IMR-90 (cell line): ENCODE measurements at regions not wholly inside any gene's neighbourhood (a gene's known extent, or its start where the extent isn't known, plus 50 kb on each side); places are given as distances from the start of the nearest gene placed in this dataset.

ENCODE experiments used
- ATAC-seq: fragments of 200-7000 bp; cut with Tn5 transposase; 2 replicates; pipeline ENCODE4 v1.9.1; 2020; ENCODE audit warnings: low read depth, mild to moderate bottlenecking, moderate library complexity
- BruUV-seq: library from RNA; stranded (reverse); fragments of 400-500 nt; replicated peaks from 2 replicates; lab custom pipeline; 2021; lab: Mats Ljungman, UMichigan
- CTCF ChIA-PET: fragments of 300-600 bp; formaldehyde crosslinking; extraction: SDS; loops from one replicate; lab custom pipeline; 2021; ENCODE audit warnings: antibody characterized with exemption; lab: Yijun Ruan, JAX
- POLR2A ChIA-PET: fragments of 300-600 bp; sonication (Branson Sonifier 250); formaldehyde crosslinking; loops from one replicate; lab custom pipeline; 2022; ENCODE audit warnings: antibody characterized with exemption; ENCODE audit not compliant: unreplicated experiment; lab: Charles Lee
- DNase-seq: peaks from one replicate; pipeline ENCODE4 v3.0.0; 2013
- H2AFZ ChIP-seq: replicated peaks from 2 replicates; pipeline ENCODE3; 2013; ENCODE audit warnings: low read length, mild to moderate bottlenecking; ENCODE audit not compliant: poor library complexity
- H2AK5ac ChIP-seq: 2 replicates; pipeline ENCODE4 v1.6.1; 2013; ENCODE audit warnings: low read depth, low read length, inconsistent platforms
- H2AK9ac ChIP-seq: replicated peaks from 2 replicates; pipeline ENCODE3; 2013; ENCODE audit warnings: mild to moderate bottlenecking, low read depth, low read length, moderate library complexity; ENCODE audit not compliant: poor library complexity
- H2BK120ac ChIP-seq: 2 replicates; pipeline ENCODE4 v1.6.1; 2013; ENCODE audit warnings: low read depth, low read length, inconsistent platforms
- H2BK15ac ChIP-seq: 3 replicates; pipeline ENCODE4 v1.6.1; 2013; ENCODE audit warnings: low read depth, low read length, inconsistent platforms
- H2BK20ac ChIP-seq: 2 replicates; pipeline ENCODE4 v1.6.1; 2013; ENCODE audit warnings: low read depth, mild to moderate bottlenecking, inconsistent platforms, low read length, moderate library complexity
- H2BK5ac ChIP-seq: 2 replicates; pipeline ENCODE4 v1.6.1; 2013; ENCODE audit warnings: mild to moderate bottlenecking, low read depth, low read length, inconsistent platforms; ENCODE audit not compliant: poor library complexity, severe bottlenecking
- H3K14ac ChIP-seq: replicated peaks from 2 replicates; pipeline ENCODE4 v1.6.1; 2013; ENCODE audit warnings: low read depth, low read length, inconsistent platforms
- H3K18ac ChIP-seq: 2 replicates; pipeline ENCODE4 v1.6.1; 2013; ENCODE audit warnings: low read depth, low read length, control low read depth
- H3K23ac ChIP-seq: 2 replicates; pipeline ENCODE4 v1.6.1; 2013; ENCODE audit warnings: low read depth, low read length, inconsistent platforms
- H3K27ac ChIP-seq: 2 replicates; pipeline ENCODE4 v1.5.1; 2013; ENCODE audit warnings: mild to moderate bottlenecking, control low read depth, low read length; ENCODE audit not compliant: insufficient read depth
- H3K27me3 ChIP-seq: 2 replicates; pipeline ENCODE4 v1.6.1; 2013; ENCODE audit warnings: low read length; ENCODE audit not compliant: control insufficient read depth, insufficient read depth
- H3K36me3 ChIP-seq: 2 replicates; pipeline ENCODE4 v1.6.1; 2013; ENCODE audit warnings: low read length, mixed read lengths; ENCODE audit not compliant: control insufficient read depth, insufficient read depth
- H3K4ac ChIP-seq: 2 replicates; pipeline ENCODE4 v1.6.1; 2013; ENCODE audit warnings: low read depth, low read length, inconsistent platforms
- H3K4me1 ChIP-seq: 2 replicates; pipeline ENCODE4 v1.6.1; 2013; ENCODE audit warnings: low read length, mixed read lengths; ENCODE audit not compliant: control insufficient read depth, insufficient read depth
- H3K4me2 ChIP-seq: 2 replicates; pipeline ENCODE4 v1.6.1; 2013; ENCODE audit warnings: low read depth, mild to moderate bottlenecking, control low read depth, low read length, moderate library complexity
- H3K4me3 ChIP-seq: 2 replicates; pipeline ENCODE4 v1.5.1; 2013; ENCODE audit warnings: low read depth, mild to moderate bottlenecking, control low read depth, low read length, moderate library complexity; ENCODE audit not compliant: insufficient read depth
- H3K56ac ChIP-seq: 2 replicates; pipeline ENCODE4 v1.6.1; 2013; ENCODE audit warnings: low read length, inconsistent platforms; ENCODE audit not compliant: insufficient read depth; ENCODE audit errors: extremely low read depth
- H3K79me1 ChIP-seq, 2 experiments: 2 replicates each; pipeline ENCODE4 v1.6.1; 2013; ENCODE audit warnings: low read length in 2 of 2, inconsistent platforms in 1 of 2, low read depth in 1 of 2
- H3K9ac ChIP-seq: 2 replicates; pipeline ENCODE4 v1.6.1; 2013; ENCODE audit warnings: low read depth, low read length, control low read depth
- H3K9me1 ChIP-seq: 2 replicates; pipeline ENCODE4 v1.6.1; 2013; ENCODE audit warnings: low read length, inconsistent platforms; ENCODE audit not compliant: insufficient read depth
- H3K9me3 ChIP-seq: 2 replicates; pipeline ENCODE4 v1.6.1; 2013; ENCODE audit warnings: low read length; ENCODE audit not compliant: control insufficient read depth, insufficient read depth
- H4K20me1 ChIP-seq: 2 replicates; pipeline ENCODE4 v1.6.1; 2013; ENCODE audit warnings: low read length, inconsistent platforms; ENCODE audit not compliant: insufficient read depth
- H4K5ac ChIP-seq: 2 replicates; pipeline ENCODE4 v1.6.1; 2013; ENCODE audit warnings: mild to moderate bottlenecking, low read depth, low read length, control low read depth
- H4K8ac ChIP-seq, 2 experiments: 2 replicates each; pipeline ENCODE4 v1.6.1; 2013; ENCODE audit warnings: low read depth in 2 of 2, low read length in 2 of 2, control low read depth in 1 of 2, inconsistent platforms in 1 of 2
- H4K91ac ChIP-seq: 2 replicates; pipeline ENCODE4 v1.6.1; 2013; ENCODE audit warnings: low read depth, low read length, inconsistent platforms; ENCODE audit not compliant: insufficient read depth
- BHLHE40 ChIP-seq: fragments of 150-350 bp; IDR thresholded peaks from 2 replicates; pipeline ENCODE4 v1.6.1; 2016; ENCODE audit warnings: mild to moderate bottlenecking, low read depth, low read length
- CEBPB ChIP-seq: IDR thresholded peaks from 2 replicates; pipeline ENCODE4 v1.6.1; 2012; ENCODE audit warnings: low read depth, low read length, improper control_type of control experiment
- CHD1 ChIP-seq: IDR thresholded peaks from 2 replicates; pipeline ENCODE4 v1.6.1; 2012; ENCODE audit warnings: low read depth, low read length, improper control_type of control experiment
- FOS ChIP-seq: fragments of 150-350 bp; IDR thresholded peaks from 2 replicates; pipeline ENCODE4 v1.6.1; 2016; ENCODE audit warnings: low read depth, low read length
- MAFK ChIP-seq: IDR thresholded peaks from 2 replicates; pipeline ENCODE4 v1.6.1; 2012; ENCODE audit warnings: low read depth, low read length, improper control_type of control experiment
- MAZ ChIP-seq: IDR thresholded peaks from 2 replicates; pipeline ENCODE4 v1.6.1; 2012; ENCODE audit warnings: low read depth, mild to moderate bottlenecking, low read length, improper control_type of control experiment, moderate library complexity, borderline replicate concordance
- MXI1 ChIP-seq: IDR thresholded peaks from 2 replicates; pipeline ENCODE4 v1.6.1; 2012; ENCODE audit warnings: low read depth, mild to moderate bottlenecking, low read length, moderate library complexity, borderline replicate concordance
- POLR2A ChIP-seq: IDR thresholded peaks from 2 replicates; pipeline ENCODE4 v1.6.1; 2012; ENCODE audit warnings: mild to moderate bottlenecking, low read depth, low read length
- RAD21 ChIP-seq: IDR thresholded peaks from 2 replicates; pipeline ENCODE4 v1.6.1; 2012; ENCODE audit warnings: low read length, improper control_type of control experiment
- RFX5 ChIP-seq: IDR thresholded peaks from 2 replicates; pipeline ENCODE4 v1.8.0; 2012; ENCODE audit warnings: low read depth, mild to moderate bottlenecking, low read length, moderate library complexity
- SMC3 ChIP-seq: fragments of 150-350 bp; IDR thresholded peaks from 2 replicates; pipeline ENCODE4 v1.6.1; 2016; ENCODE audit warnings: low read depth, mild to moderate bottlenecking, antibody characterized with exemption, low read length, moderate library complexity
- WGBS, 2 experiments: methylation state at CpG; one replicate each; pipeline versions ENCODE4 v1.1.5 to v1.1.7; 2013; ENCODE audit warnings: missing lambda C conversion rate in 2 of 2; ENCODE audit not compliant: insufficient read length in 1 of 2; ENCODE audit errors: extremely low coverage in 2 of 2; 5-methylcytosine and 5-hydroxymethylcytosine counted together
- dilution Hi-C: fragments of 300-500 bp; cut with HindIII; formaldehyde crosslinking; loops from one replicate; pipeline ENCODE4 v1.14.3; 2018; ENCODE audit warnings: low sequenced_read_pairs; ENCODE audit not compliant: unreplicated experiment
- in situ Hi-C: fragments of 300-500 bp; cut with MboI; formaldehyde crosslinking; loops from 3 replicates; pipeline ENCODE4 v1.14.3; 2019; ENCODE audit warnings: low sequenced_read_pairs, inconsistent platforms, mixed read lengths
- intact Hi-C: fragments of 100-400 bp; cut with micrococcal nuclease; formaldehyde crosslinking; loops from 2 replicates; pipeline ENCODE4 v1.10.0; 2022
- TF ChIP-seq, protein P1 (sequence below): fragments of 150-350 bp; IDR thresholded peaks from 2 replicates; pipeline ENCODE4 v1.6.1; 2016; ENCODE audit warnings: low read depth, mild to moderate bottlenecking, low read length, moderate library complexity, borderline replicate concordance
- TF ChIP-seq, protein P2 (sequence below): conservative IDR thresholded peaks from 2 replicates; pipeline ENCODE4 v1.5.1; 2012; ENCODE audit warnings: mild to moderate bottlenecking, low read depth, low read length, improper control_type of control experiment

DNA sequence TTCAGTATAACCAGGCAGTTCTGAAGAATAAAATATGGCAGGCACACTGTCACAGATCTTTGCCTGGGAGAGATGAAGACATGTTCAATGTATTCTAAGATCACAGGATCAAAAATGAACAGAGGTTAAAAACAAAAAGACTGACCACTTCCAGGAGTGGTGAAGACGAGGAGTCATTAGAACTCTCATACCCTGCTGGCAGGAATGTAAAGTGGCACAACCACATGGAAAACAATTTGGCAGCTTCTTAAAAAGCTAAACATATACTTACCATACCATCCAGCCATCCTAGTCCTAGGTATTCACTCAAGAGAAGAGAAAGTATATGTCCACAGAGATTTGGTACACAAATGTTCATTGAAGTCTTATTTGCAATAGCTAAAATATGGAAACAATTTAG, 406.3 kb downstream of the NPIPA8 start:
- no peak overlapping the region for H2AFZ ChIP-seq
- no peak overlapping the region for H3K23ac ChIP-seq
- H3K56ac ChIP-seq, result no peak overlapping the region
- no peak overlapping the region for H4K91ac ChIP-seq
- ChIA-PET POLR2A (no interaction called here), CTCF (no interaction called here)
- H2BK120ac ChIP-seq, result no peak overlapping the region
- intact Hi-C loops, result loop anchor here (1.0 kb wide), 1 partner anchor 34 kb away; no protein-coding TSS in a partner anchor
- no TSS peak for BruUV-seq
- H3K79me1 ChIP-seq, result no peaks in the 10 kb centered on the region
- no peak overlapping the region for H3K4ac ChIP-seq
- no peak for ATAC-seq
- no peak overlapping the region for H2BK5ac ChIP-seq
- DNase-seq, result no peak
- no peaks in the 10 kb centered on the region for H4K20me1 ChIP-seq
- dilution Hi-C loops, result no loop called here
- H3K4me3 ChIP-seq, result no peak overlapping the region
- no peak overlapping the region for H3K27ac ChIP-seq
- H3K18ac ChIP-seq, result no peak overlapping the region
- no peaks in the 10 kb centered on the region for H3K36me3 ChIP-seq
- H3K4me2 ChIP-seq, result no peak overlapping the region
- H3K9me3 ChIP-seq, result peaks cover 5% of the 10 kb centered on the region; the same call in 1 of the 2 replicates
- WGBS, 2 experiments, result no CpG with 5 or more reads among the region's 1 CpG
- H3K14ac ChIP-seq, result no peak overlapping the region
- H2AK5ac ChIP-seq, result no peak overlapping the region
- no peak overlapping the region for H2BK15ac ChIP-seq
- no peak overlapping the region for H2AK9ac ChIP-seq
- no peaks in the 10 kb centered on the region for H3K27me3 ChIP-seq
- H3K9me1 ChIP-seq, result no peaks in the 10 kb centered on the region
- no peak overlapping the region for H2BK20ac ChIP-seq
- in situ Hi-C loops, result no loop called here
- H4K5ac ChIP-seq, result no peak overlapping the region
- no peak for TF ChIP-seq MAZ
- TF ChIP-seq, protein P1, sequence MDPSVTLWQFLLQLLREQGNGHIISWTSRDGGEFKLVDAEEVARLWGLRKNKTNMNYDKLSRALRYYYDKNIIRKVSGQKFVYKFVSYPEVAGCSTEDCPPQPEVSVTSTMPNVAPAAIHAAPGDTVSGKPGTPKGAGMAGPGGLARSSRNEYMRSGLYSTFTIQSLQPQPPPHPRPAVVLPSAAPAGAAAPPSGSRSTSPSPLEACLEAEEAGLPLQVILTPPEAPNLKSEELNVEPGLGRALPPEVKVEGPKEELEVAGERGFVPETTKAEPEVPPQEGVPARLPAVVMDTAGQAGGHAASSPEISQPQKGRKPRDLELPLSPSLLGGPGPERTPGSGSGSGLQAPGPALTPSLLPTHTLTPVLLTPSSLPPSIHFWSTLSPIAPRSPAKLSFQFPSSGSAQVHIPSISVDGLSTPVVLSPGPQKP, result no peak
- no peak for TF ChIP-seq RAD21
- no peak for TF ChIP-seq CEBPB
- TF ChIP-seq BHLHE40, result no peak
- no peak for TF ChIP-seq MAFK
- no peak for TF ChIP-seq MXI1
- no peak for TF ChIP-seq FOS
- no peak for TF ChIP-seq POLR2A
- no peak for TF ChIP-seq CHD1
- TF ChIP-seq, protein P2, sequence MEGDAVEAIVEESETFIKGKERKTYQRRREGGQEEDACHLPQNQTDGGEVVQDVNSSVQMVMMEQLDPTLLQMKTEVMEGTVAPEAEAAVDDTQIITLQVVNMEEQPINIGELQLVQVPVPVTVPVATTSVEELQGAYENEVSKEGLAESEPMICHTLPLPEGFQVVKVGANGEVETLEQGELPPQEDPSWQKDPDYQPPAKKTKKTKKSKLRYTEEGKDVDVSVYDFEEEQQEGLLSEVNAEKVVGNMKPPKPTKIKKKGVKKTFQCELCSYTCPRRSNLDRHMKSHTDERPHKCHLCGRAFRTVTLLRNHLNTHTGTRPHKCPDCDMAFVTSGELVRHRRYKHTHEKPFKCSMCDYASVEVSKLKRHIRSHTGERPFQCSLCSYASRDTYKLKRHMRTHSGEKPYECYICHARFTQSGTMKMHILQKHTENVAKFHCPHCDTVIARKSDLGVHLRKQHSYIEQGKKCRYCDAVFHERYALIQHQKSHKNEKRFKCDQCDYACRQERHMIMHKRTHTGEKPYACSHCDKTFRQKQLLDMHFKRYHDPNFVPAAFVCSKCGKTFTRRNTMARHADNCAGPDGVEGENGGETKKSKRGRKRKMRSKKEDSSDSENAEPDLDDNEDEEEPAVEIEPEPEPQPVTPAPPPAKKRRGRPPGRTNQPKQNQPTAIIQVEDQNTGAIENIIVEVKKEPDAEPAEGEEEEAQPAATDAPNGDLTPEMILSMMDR, result no peak
- TF ChIP-seq RFX5, result no peak
- TF ChIP-seq SMC3, result no peak
- H3K9ac ChIP-seq, result no peak overlapping the region
- no peaks in the 10 kb centered on the region for H3K4me1 ChIP-seq
- H4K8ac ChIP-seq, result no peak overlapping the region
